22Rv1 (cell line): ENCODE measurements at regions not wholly inside any gene's neighbourhood (a gene's known extent, or its start where the extent isn't known, plus 50 kb on each side); places are given as distances from the start of the nearest gene placed in this dataset.

ENCODE experiments used
- ZFX ChIP-seq: fragments of 450-650 bp; IDR thresholded peaks from 2 replicates; pipeline ENCODE4 v1.6.1; 2017; ENCODE audit warnings: antibody characterized with exemption, borderline replicate concordance
- TF ChIP-seq, protein P1 (sequence below): fragments of 450-650 bp; IDR thresholded peaks from 2 replicates; pipeline ENCODE4 v1.5.1; 2017; ENCODE audit warnings: mild to moderate bottlenecking

DNA sequence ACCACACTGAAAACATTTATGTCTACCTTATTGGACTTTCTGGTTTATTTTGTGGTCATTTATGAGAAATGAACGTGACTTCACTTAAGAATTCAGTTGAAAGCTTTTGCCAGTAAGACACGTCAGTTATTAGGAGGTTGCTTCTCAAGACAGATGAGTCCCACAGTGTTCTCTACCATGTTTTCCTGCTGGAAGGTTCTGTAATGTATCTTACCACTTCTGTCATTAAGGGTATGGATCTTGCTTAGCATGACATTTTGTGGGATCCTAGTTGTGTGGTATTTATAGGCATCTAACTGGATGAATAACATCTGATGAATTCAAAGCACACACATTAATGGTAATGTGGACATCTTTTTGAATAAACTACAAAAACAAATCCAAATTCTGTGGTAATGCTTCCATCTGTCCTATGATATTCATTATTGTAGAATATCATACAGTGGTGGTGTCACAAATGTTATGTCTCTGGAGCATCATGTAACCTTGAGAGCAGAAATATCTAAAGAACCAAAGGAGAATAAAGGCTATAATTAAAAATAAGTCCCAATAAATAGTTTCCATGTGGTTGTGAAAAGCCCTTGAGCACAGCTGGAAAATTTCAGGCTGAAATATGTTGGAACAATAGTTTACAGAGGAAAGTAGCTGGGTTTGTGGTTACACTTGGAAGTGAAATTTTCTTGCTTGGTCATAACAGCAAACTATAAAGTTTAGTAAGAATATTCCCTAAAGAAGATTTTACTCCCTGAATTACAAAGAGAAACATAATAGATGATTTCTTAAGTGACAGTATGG is 61.5 kb downstream of the C3orf38 start:
- TF ChIP-seq, protein P1, sequence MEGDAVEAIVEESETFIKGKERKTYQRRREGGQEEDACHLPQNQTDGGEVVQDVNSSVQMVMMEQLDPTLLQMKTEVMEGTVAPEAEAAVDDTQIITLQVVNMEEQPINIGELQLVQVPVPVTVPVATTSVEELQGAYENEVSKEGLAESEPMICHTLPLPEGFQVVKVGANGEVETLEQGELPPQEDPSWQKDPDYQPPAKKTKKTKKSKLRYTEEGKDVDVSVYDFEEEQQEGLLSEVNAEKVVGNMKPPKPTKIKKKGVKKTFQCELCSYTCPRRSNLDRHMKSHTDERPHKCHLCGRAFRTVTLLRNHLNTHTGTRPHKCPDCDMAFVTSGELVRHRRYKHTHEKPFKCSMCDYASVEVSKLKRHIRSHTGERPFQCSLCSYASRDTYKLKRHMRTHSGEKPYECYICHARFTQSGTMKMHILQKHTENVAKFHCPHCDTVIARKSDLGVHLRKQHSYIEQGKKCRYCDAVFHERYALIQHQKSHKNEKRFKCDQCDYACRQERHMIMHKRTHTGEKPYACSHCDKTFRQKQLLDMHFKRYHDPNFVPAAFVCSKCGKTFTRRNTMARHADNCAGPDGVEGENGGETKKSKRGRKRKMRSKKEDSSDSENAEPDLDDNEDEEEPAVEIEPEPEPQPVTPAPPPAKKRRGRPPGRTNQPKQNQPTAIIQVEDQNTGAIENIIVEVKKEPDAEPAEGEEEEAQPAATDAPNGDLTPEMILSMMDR = no peak
- TF ChIP-seq ZFX = no peak
